ENCODE measurements at regions not wholly inside any gene's neighbourhood (a gene's known extent, or its start where the extent isn't known, plus 50 kb on each side); places are given as distances from the start of the nearest gene placed in this dataset.

DNA sequence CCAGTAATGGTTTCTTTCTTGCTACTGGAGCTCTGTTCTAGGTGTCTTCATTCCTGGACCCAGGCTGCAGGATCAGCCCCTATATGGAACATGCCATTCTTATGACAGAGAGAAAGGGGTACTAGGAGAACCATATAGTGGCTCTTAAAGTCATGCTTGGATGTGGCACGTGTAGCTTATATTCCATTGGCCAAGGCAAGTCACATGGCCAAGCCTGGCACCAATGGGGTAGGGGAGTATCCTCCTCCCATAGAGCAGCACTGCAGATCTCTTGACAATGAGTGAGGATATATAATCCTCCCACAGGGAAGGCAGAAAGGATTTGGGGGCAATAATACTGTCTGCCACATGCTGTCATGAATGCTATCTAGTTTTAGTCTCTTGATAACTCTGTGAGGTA is 193.3 kb downstream of the PALM2AKAP2 start:
- TF ChIP-seq, protein P1, sequence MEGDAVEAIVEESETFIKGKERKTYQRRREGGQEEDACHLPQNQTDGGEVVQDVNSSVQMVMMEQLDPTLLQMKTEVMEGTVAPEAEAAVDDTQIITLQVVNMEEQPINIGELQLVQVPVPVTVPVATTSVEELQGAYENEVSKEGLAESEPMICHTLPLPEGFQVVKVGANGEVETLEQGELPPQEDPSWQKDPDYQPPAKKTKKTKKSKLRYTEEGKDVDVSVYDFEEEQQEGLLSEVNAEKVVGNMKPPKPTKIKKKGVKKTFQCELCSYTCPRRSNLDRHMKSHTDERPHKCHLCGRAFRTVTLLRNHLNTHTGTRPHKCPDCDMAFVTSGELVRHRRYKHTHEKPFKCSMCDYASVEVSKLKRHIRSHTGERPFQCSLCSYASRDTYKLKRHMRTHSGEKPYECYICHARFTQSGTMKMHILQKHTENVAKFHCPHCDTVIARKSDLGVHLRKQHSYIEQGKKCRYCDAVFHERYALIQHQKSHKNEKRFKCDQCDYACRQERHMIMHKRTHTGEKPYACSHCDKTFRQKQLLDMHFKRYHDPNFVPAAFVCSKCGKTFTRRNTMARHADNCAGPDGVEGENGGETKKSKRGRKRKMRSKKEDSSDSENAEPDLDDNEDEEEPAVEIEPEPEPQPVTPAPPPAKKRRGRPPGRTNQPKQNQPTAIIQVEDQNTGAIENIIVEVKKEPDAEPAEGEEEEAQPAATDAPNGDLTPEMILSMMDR (IDR thresholded peaks at IDR 0.05; ENCODE audit: borderline replicate concordance, control extremely low read depth, extremely low read depth, insufficient read depth, missing control alignments): no peak
- DNase-seq (ENCODE audit: low spot score): no peak
- in situ Hi-C loops (cut with MboI; ENCODE audit: low sequenced_read_pairs, unreplicated experiment): loop anchor here (5.0 kb wide), 1 partner anchor 61 kb away; no protein-coding TSS in a partner anchor

DNA sequence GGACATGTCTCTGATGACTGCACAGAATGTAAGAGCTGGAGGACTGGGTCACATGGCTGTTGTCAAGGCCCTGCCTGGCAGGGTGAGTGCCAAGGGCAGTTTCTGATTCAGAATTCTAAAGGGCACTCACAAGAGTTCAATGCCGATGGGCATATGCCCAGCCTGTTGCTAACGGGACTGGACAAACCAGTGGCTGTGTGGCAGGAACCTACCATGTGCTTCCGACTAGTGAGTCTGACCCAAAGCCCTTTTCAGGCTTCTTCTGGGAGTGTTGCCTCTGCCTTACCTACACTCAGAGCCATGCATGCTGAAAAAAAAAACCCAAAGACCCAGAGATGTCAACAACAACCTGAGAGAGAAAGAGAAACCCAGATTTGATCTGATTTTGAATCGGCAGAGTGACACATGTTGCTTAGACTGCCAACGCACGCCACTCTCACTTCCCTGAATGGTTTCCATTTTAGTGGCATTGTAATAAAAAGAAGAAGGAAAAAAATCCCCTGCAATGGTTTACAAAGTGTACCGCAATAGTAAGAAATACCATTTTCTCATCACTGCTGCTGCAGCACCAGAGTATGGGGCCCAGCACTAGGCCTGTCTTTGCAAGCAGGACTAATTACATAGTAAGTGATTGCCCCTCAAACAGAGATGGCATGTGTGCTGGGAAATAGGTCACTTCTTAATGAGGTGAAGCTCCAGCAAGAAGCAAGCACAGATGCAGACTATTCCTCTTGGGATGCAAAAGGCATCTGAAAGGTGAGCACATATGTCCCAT is 194.3 kb downstream of the PALM2AKAP2 start:
- in situ Hi-C loops (cut with MboI; ENCODE audit: low sequenced_read_pairs, unreplicated experiment): loop anchor here (5.0 kb wide), 1 partner anchor 62 kb away; no protein-coding TSS in a partner anchor
- DNase-seq (ENCODE audit: low spot score): peak; percentile 63
- TF ChIP-seq, protein P1 (IDR thresholded peaks at IDR 0.05; ENCODE audit: borderline replicate concordance, control extremely low read depth, extremely low read depth, insufficient read depth, missing control alignments): no peak

DNA sequence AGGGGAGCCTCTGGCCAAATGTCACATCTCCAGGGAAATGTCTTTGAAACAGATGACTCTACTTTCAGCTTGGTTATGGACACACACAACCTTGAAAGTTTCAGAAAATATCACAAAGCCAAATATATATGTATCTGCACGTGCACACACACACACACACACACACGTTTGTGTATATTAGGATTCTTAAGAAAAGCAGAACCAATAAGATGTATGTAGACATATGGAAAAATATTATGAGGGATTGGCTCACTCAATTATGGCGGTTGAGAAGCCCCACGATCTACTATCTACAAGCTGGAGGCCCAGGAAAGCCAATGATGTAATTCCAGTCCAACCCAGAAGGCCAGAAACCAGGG is 194.9 kb downstream of the PALM2AKAP2 start:
- in situ Hi-C loops (cut with MboI; ENCODE audit: low sequenced_read_pairs, unreplicated experiment): loop anchor here (5.0 kb wide), 1 partner anchor 63 kb away; no protein-coding TSS in a partner anchor
- no peak for DNase-seq (ENCODE audit: low spot score)
- TF ChIP-seq, protein P1 (IDR thresholded peaks at IDR 0.05; ENCODE audit: borderline replicate concordance, control extremely low read depth, extremely low read depth, insufficient read depth, missing control alignments): no peak

DNA sequence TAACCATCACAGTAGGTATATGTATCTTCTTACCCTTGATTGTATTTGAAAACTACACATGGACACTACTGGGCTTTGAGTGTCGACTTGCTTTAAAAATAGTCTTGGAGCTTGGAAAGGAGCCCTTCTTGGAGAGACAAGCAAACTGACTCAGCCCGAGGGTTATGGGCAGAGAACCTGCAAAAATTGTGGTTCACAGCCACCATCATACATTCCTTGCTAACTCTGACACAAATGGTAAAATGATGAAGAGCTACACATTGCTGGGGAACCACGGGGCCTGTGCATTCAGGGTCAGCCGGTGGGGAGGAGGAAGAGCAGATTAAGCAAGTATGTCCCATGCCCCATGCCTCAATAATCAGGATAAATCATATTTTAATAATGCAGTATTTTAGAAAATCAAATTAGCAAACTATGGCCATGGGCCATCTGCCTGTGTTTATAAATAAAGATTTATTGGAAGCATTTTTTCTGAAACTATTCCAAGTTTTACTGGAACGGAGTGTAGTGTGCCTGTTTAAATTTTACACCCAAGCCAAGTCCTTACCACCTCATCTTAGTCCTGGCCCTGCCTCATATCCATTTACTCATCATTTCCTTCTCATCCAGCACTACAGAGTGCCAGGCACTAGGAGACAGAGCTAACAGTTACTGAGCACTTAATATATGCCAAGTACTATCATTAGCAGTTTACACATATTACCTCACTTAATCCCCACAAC is 195.7 kb downstream of the PALM2AKAP2 start:
- TF ChIP-seq, protein P1 (IDR thresholded peaks at IDR 0.05; ENCODE audit: borderline replicate concordance, control extremely low read depth, extremely low read depth, insufficient read depth, missing control alignments): no peak
- in situ Hi-C loops (cut with MboI; ENCODE audit: low sequenced_read_pairs, unreplicated experiment): no loop called here
- no peak for DNase-seq (ENCODE audit: low spot score)

DNA sequence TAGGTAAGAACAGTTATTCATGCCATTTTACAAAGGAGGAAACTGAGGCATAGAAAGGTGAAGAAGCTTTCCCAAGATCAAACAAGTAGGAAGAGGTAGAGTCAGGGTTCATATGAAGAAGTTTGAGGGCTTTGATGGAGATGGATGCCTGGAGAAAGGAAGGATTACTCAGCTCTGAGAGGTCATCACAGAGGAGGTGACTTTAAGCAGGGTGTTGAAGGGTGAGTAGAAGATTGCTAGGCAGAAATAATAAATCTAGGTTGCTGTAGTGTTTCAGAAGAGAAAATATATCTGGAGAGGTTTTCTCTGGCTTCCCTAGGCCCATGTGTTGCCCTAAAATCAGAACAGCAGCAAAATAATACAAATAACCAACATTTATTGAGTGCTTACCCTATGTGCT is 196.3 kb downstream of the PALM2AKAP2 start:
- DNase-seq (ENCODE audit: low spot score): no peak
- TF ChIP-seq, protein P1 (IDR thresholded peaks at IDR 0.05; ENCODE audit: borderline replicate concordance, control extremely low read depth, extremely low read depth, insufficient read depth, missing control alignments): no peak
- in situ Hi-C loops (cut with MboI; ENCODE audit: low sequenced_read_pairs, unreplicated experiment): no loop called here

DNA sequence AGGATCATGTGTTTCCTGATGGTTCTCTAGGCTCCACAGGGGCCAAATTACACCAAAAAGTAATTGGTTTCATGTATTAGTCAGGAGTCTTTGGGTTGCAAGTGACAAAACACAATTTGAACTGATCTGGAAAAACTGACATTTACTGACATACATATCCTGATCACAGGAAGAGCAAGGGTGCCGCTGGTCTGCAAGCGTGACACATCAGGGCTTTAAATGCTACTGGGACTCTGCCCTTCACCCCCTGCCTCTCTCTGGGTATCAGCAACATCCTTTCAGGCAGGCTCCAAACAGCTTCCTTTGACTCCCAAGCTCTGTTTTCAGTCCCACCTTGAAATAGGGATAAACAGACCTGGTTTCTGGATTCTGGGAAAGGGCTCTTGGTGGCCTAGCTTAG is 197.5 kb downstream of the PALM2AKAP2 start:
- no peak for DNase-seq (ENCODE audit: low spot score)
- in situ Hi-C loops (cut with MboI; ENCODE audit: low sequenced_read_pairs, unreplicated experiment): no loop called here
- TF ChIP-seq, protein P1 (IDR thresholded peaks at IDR 0.05; ENCODE audit: borderline replicate concordance, control extremely low read depth, extremely low read depth, insufficient read depth, missing control alignments): no peak

Measured in GM13976 (cell line).